ENCODE measurements at regions not wholly inside any gene's neighbourhood (a gene's known extent, or its start where the extent isn't known, plus 50 kb on each side); places are given as distances from the start of the nearest gene placed in this dataset.

DNA sequence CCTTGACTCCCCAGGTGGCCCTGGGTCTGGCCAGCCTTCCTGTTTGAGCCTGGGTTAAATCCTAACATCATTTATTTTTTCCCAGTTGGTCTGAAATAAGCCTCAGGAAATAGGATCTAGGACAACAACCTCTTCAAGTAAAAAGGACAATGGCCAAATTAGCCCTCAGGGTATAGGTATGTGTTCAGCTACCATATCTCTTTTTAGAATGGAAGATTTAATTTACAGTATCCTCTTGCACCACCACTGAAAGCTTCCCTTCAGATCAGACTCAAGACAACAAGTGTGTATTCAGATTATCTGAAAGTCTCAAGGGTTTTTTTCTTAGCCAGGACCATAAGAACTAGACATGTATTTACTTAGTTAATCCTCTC is 61.6 kb upstream of the CXCR4 start:
- H3K9me3 ChIP-seq: no peaks in the 10 kb centered on the region
- ATAC-seq (no peak), DNase-seq (ENCODE audit: low read depth in 1 of 2, low spot score in 1 of 2) (no peak), FAIRE-seq (no peak)
- no peak overlapping the region for H3K4me2 ChIP-seq
- H3K4me1 ChIP-seq: no peaks in the 10 kb centered on the region
- no peak for TF ChIP-seq USF2 (IDR thresholded peaks at IDR 0.05)
- no peak for TF ChIP-seq ATOH8 (CRISPR knock-in tag; IDR thresholded peaks at IDR 0.05; ENCODE audit: low read depth)
- TF ChIP-seq EHF (CRISPR knock-in tag; IDR thresholded peaks at IDR 0.05): no peak
- TF ChIP-seq HOXB13 (CRISPR knock-in tag; IDR thresholded peaks at IDR 0.05; ENCODE audit: low read depth): no peak
- TF ChIP-seq PHF8 (IDR thresholded peaks at IDR 0.05; ENCODE audit: borderline replicate concordance, low read depth): no peak
- TF ChIP-seq RNF2 (IDR thresholded peaks at IDR 0.05; ENCODE audit: borderline replicate concordance, low read depth): no peak
- TF ChIP-seq MYC (IDR thresholded peaks at IDR 0.05; ENCODE audit: borderline replicate concordance, low read length): no peak
- TF ChIP-seq NR3C1 (IDR thresholded peaks at IDR 0.05): no peak
- no peak for TF ChIP-seq SMC3 (IDR thresholded peaks at IDR 0.05)
- no peak for TF ChIP-seq RFX5 (IDR thresholded peaks at IDR 0.05)
- POLR2A ChIA-PET: no interaction called here
- no peak overlapping the region for H3K27ac ChIP-seq
- H3K4me3 ChIP-seq: no peak overlapping the region
- CTCF ChIA-PET: no interaction called here

DNA sequence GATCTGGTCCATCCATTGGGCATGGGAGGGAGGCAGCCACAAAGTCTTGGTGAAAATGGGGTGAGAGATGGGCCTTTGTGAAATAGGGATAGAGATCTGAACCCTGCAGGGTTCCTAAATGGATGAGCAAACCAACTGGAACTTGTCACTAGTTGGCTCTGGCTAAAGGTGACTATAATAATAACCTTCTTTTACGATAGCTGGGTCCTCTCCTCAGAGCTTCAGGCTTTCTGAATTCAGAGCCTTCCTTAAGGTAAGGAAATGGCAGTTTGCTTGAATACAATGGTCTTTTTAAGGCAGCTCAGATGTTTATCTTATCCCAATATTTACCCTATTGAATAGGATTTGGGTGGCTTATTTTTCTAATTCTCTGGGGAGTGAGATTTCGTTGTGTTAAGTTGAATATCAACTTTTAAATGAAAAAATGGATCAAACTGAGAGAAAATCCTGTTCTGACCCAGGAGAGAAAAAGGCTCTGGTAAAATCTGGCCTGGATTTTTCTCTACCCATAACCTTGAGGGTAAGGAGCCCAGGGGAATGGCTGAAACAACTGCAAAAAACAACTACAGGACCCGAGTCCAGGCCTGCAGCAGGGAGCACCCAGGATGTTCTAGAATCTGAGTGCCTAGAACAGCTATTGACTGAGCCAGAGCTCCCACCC is 61.1 kb upstream of the CXCR4 start:
- no peak for DNase-seq (ENCODE audit: low read depth in 1 of 2, low spot score in 1 of 2)
- TF ChIP-seq NPAS2 (CRISPR knock-in tag; IDR thresholded peaks at IDR 0.05; ENCODE audit: borderline replicate concordance) (no peak), CHD4 (IDR thresholded peaks at IDR 0.05; ENCODE audit: borderline replicate concordance) (no peak), RCOR1 (IDR thresholded peaks at IDR 0.05; ENCODE audit: low read depth, low read length) (no peak), USF2 (IDR thresholded peaks at IDR 0.05) (no peak), E2F6 (IDR thresholded peaks at IDR 0.05; ENCODE audit: borderline replicate concordance, low read depth) (no peak), EHF (CRISPR knock-in tag; IDR thresholded peaks at IDR 0.05) (no peak), JUNB (IDR thresholded peaks at IDR 0.05) (no peak), PHF8 (IDR thresholded peaks at IDR 0.05; ENCODE audit: borderline replicate concordance, low read depth) (no peak), POLR2A (IDR thresholded peaks at IDR 0.05; ENCODE audit: low read length) (no peak), HMGXB4 (CRISPR knock-in tag; IDR thresholded peaks at IDR 0.05; ENCODE audit: borderline replicate concordance) (no peak), PBX3 (IDR thresholded peaks at IDR 0.05) (no peak), HOXA7 (CRISPR knock-in tag; IDR thresholded peaks at IDR 0.05) (no peak), HDAC2 (IDR thresholded peaks at IDR 0.05) (no peak), KDM5A (IDR thresholded peaks at IDR 0.05) (no peak), ZFP36 (IDR thresholded peaks at IDR 0.05; ENCODE audit: borderline replicate concordance, partially characterized antibody) (no peak), HOXB13 (CRISPR knock-in tag; IDR thresholded peaks at IDR 0.05; ENCODE audit: low read depth) (no peak), RARB (CRISPR knock-in tag; IDR thresholded peaks at IDR 0.05) (no peak)
- TF ChIP-seq, protein P1, sequence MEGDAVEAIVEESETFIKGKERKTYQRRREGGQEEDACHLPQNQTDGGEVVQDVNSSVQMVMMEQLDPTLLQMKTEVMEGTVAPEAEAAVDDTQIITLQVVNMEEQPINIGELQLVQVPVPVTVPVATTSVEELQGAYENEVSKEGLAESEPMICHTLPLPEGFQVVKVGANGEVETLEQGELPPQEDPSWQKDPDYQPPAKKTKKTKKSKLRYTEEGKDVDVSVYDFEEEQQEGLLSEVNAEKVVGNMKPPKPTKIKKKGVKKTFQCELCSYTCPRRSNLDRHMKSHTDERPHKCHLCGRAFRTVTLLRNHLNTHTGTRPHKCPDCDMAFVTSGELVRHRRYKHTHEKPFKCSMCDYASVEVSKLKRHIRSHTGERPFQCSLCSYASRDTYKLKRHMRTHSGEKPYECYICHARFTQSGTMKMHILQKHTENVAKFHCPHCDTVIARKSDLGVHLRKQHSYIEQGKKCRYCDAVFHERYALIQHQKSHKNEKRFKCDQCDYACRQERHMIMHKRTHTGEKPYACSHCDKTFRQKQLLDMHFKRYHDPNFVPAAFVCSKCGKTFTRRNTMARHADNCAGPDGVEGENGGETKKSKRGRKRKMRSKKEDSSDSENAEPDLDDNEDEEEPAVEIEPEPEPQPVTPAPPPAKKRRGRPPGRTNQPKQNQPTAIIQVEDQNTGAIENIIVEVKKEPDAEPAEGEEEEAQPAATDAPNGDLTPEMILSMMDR (IDR thresholded peaks at IDR 0.05): no peak
- TF ChIP-seq, protein P2, sequence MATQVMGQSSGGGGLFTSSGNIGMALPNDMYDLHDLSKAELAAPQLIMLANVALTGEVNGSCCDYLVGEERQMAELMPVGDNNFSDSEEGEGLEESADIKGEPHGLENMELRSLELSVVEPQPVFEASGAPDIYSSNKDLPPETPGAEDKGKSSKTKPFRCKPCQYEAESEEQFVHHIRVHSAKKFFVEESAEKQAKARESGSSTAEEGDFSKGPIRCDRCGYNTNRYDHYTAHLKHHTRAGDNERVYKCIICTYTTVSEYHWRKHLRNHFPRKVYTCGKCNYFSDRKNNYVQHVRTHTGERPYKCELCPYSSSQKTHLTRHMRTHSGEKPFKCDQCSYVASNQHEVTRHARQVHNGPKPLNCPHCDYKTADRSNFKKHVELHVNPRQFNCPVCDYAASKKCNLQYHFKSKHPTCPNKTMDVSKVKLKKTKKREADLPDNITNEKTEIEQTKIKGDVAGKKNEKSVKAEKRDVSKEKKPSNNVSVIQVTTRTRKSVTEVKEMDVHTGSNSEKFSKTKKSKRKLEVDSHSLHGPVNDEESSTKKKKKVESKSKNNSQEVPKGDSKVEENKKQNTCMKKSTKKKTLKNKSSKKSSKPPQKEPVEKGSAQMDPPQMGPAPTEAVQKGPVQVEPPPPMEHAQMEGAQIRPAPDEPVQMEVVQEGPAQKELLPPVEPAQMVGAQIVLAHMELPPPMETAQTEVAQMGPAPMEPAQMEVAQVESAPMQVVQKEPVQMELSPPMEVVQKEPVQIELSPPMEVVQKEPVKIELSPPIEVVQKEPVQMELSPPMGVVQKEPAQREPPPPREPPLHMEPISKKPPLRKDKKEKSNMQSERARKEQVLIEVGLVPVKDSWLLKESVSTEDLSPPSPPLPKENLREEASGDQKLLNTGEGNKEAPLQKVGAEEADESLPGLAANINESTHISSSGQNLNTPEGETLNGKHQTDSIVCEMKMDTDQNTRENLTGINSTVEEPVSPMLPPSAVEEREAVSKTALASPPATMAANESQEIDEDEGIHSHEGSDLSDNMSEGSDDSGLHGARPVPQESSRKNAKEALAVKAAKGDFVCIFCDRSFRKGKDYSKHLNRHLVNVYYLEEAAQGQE (IDR thresholded peaks at IDR 0.05): no peak

More for the DNA sequence above, 61.1 kb upstream of the CXCR4 start:
- Histone ChIP-seq H3K4me2 (no peak overlapping the region), H3K9me3 (no peaks in the 10 kb centered on the region), H3K4me1 (no peaks in the 10 kb centered on the region), H3K27ac (no peak overlapping the region), H3K4me3 (no peak overlapping the region)
- CTCF ChIA-PET: interaction anchor here (0.5 kb wide), 1 partner anchor 54 kb away, joined by 3 read pairs; no protein-coding TSS in a partner anchor
- WGBS (ENCODE audit: missing lambda C conversion rate): 17% methylated on average over 3 of the region's 3 CpGs
- no peak for FAIRE-seq
- no peak for ATAC-seq
- POLR2A ChIA-PET: no interaction called here

Data from A549 (cell line).